H9 (cell line): ENCODE measurements at regions not wholly inside any gene's neighbourhood (a gene's known extent, or its start where the extent isn't known, plus 50 kb on each side); places are given as distances from the start of the nearest gene placed in this dataset.

Experiments
- DNase-seq: peaks from one replicate; pipeline ENCODE4 v3.0.0-alpha.2; 2017
- H2AFZ ChIP-seq: one replicate; pipeline ENCODE4 v1.6.1; 2013; ENCODE audit warnings: mild to moderate bottlenecking, low read length, control low read depth, moderate library complexity
- H2AK5ac ChIP-seq: 2 replicates; pipeline ENCODE4 v1.6.1; 2013; ENCODE audit warnings: low read length, control low read depth, mixed read lengths; ENCODE audit not compliant: insufficient read length
- H2BK120ac ChIP-seq: one replicate; pipeline ENCODE4 v1.6.1; 2013; ENCODE audit warnings: low read depth, mild to moderate bottlenecking, low read length, control low read depth, inconsistent platforms; ENCODE audit not compliant: poor library complexity, severe bottlenecking
- H2BK12ac ChIP-seq: 2 replicates; pipeline ENCODE4 v1.6.1; 2013; ENCODE audit warnings: low read length, control low read depth, mixed read lengths, low read depth; ENCODE audit not compliant: insufficient read length
- H2BK15ac ChIP-seq: 2 replicates; pipeline ENCODE4 v1.6.1; 2013; ENCODE audit warnings: low read depth, low read length, control low read depth
- H2BK20ac ChIP-seq: one replicate; pipeline ENCODE4 v1.6.1; 2013; ENCODE audit warnings: low read depth, mild to moderate bottlenecking, low read length, control low read depth, inconsistent platforms; ENCODE audit not compliant: poor library complexity, severe bottlenecking
- H2BK5ac ChIP-seq: 2 replicates; pipeline ENCODE4 v1.6.1; 2013; ENCODE audit warnings: low read length, control low read depth, mixed read lengths; ENCODE audit not compliant: insufficient read length
- H3K14ac ChIP-seq: 2 replicates; pipeline ENCODE4 v1.6.1; 2013; ENCODE audit warnings: low read length, control low read depth; ENCODE audit not compliant: insufficient read depth
- H3K18ac ChIP-seq: 2 replicates; pipeline ENCODE4 v1.6.1; 2013; ENCODE audit warnings: low read depth, mild to moderate bottlenecking, mixed read lengths, low read length, control low read depth; ENCODE audit not compliant: insufficient read length
- H3K23ac ChIP-seq: 2 replicates; pipeline ENCODE4 v1.6.1; 2013; ENCODE audit warnings: low read length, control low read depth, mixed read lengths, low read depth; ENCODE audit not compliant: insufficient read length
- H3K23me2 ChIP-seq: 2 replicates; pipeline ENCODE4 v1.6.1; 2013; ENCODE audit warnings: low read depth, mild to moderate bottlenecking, mixed read lengths, low read length, control low read depth; ENCODE audit not compliant: insufficient read length, poor library complexity, severe bottlenecking
- H3K27ac ChIP-seq: 2 replicates; pipeline ENCODE4 v1.5.1; 2013; ENCODE audit warnings: low read length, control low read depth, mixed read lengths, low read depth; ENCODE audit not compliant: insufficient read length
- H3K27me3 ChIP-seq: 2 replicates; pipeline ENCODE4 v1.6.1; 2013; ENCODE audit warnings: low read length, control low read depth, inconsistent platforms; ENCODE audit not compliant: insufficient read depth
- H3K4ac ChIP-seq: 2 replicates; pipeline ENCODE4 v1.6.1; 2013; ENCODE audit warnings: low read depth, mild to moderate bottlenecking, control low read depth, inconsistent platforms, low read length, moderate library complexity
- H3K4me1 ChIP-seq: 2 replicates; pipeline ENCODE4 v1.6.1; 2013; ENCODE audit warnings: low read length, control low read depth, inconsistent platforms; ENCODE audit not compliant: insufficient read depth
- H3K4me2 ChIP-seq: 2 replicates; pipeline ENCODE4 v1.6.1; 2013; ENCODE audit warnings: low read length, control low read depth, mixed read lengths; ENCODE audit not compliant: insufficient read length, insufficient read depth
- H3K56ac ChIP-seq: 2 replicates; pipeline ENCODE4 v1.6.1; 2013; ENCODE audit warnings: low read depth, mild to moderate bottlenecking, mixed read lengths, low read length, control low read depth; ENCODE audit not compliant: insufficient read length
- H3K79me1 ChIP-seq: 2 replicates; pipeline ENCODE4 v1.6.1; 2013; ENCODE audit warnings: low read depth, mild to moderate bottlenecking, moderate library complexity, low read length, control low read depth, inconsistent platforms; ENCODE audit not compliant: insufficient read depth, poor library complexity, severe bottlenecking
- H3K79me2 ChIP-seq: 2 replicates; pipeline ENCODE4 v1.6.1; 2013; ENCODE audit warnings: low read length, control low read depth, inconsistent platforms; ENCODE audit not compliant: insufficient read depth
- H3K9ac ChIP-seq: 2 replicates; pipeline ENCODE4 v1.6.1; 2013; ENCODE audit warnings: low read length, control low read depth, mixed read lengths; ENCODE audit not compliant: insufficient read length; ENCODE audit errors: extremely low read depth
- H3K9me3 ChIP-seq: one replicate; pipeline ENCODE4 v1.6.1; 2013; ENCODE audit warnings: low read depth, low read length, inconsistent platforms; ENCODE audit not compliant: control insufficient read depth
- H3T11ph ChIP-seq: one replicate; pipeline ENCODE4 v1.6.1; 2013; ENCODE audit warnings: mild to moderate bottlenecking, low read length, control low read depth, inconsistent platforms
- H4K20me1 ChIP-seq: one replicate; pipeline ENCODE4 v1.6.1; 2013; ENCODE audit not compliant: control insufficient read depth, insufficient read length, insufficient read depth
- H4K5ac ChIP-seq: 2 replicates; pipeline ENCODE4 v1.6.1; 2013; ENCODE audit warnings: low read depth, mild to moderate bottlenecking, mixed read lengths, low read length, control low read depth; ENCODE audit not compliant: insufficient read length
- H4K8ac ChIP-seq: replicated peaks from 2 replicates; pipeline ENCODE4 v1.6.1; 2013; ENCODE audit warnings: low read length, control low read depth, mixed read lengths, low read depth; ENCODE audit not compliant: insufficient read length
- H4K91ac ChIP-seq: 2 replicates; pipeline ENCODE4 v1.6.1; 2013; ENCODE audit warnings: low read depth, mild to moderate bottlenecking, moderate library complexity, mixed read lengths, low read length, control low read depth; ENCODE audit not compliant: insufficient read length
- H3K27ac Mint-ChIP-seq, 3 experiments: 2 replicates in 2 of 3; 3 replicates in 1 of 3; pipeline ENCODE4 v1.8.0; 2020 to 2021; ENCODE audit warnings: mixed read lengths in 3 of 3, mild to moderate bottlenecking in 1 of 3, moderate library complexity in 1 of 3
- H3K27me3 Mint-ChIP-seq: 2 replicates; pipeline ENCODE4 v1.8.0; 2021; ENCODE audit warnings: low read depth, mild to moderate bottlenecking, moderate library complexity, mixed read lengths
- H3K36me3 Mint-ChIP-seq, 3 experiments: 2 replicates in 2 of 3; 3 replicates in 1 of 3; pipeline ENCODE4 v1.8.0; 2020 to 2021; ENCODE audit warnings: low read depth in 3 of 3, mixed read lengths in 3 of 3; ENCODE audit not compliant: insufficient read depth in 1 of 3
- H3K4me1 Mint-ChIP-seq, 2 experiments: 2 replicates each; pipeline ENCODE4 v1.8.0; 2020; ENCODE audit warnings: mixed read lengths in 2 of 2
- H3K4me3 Mint-ChIP-seq, 2 experiments: 2 replicates in 1 of 2; 3 replicates in 1 of 2; pipeline ENCODE4 v1.8.0; 2020 to 2021; ENCODE audit warnings: mild to moderate bottlenecking in 2 of 2, mixed read lengths in 2 of 2, moderate library complexity in 1 of 2
- H3K9me3 Mint-ChIP-seq, 2 experiments: 2 replicates in 1 of 2; 3 replicates in 1 of 2; pipeline ENCODE4 v1.8.0; 2020; ENCODE audit warnings: mild to moderate bottlenecking in 2 of 2, mixed read lengths in 2 of 2, moderate library complexity in 1 of 2
- CTCF ChIP-seq: fragments of 200-600 bp; sonication (generic); conservative IDR thresholded peaks from 3 replicates; pipeline ENCODE4 v1.8.0; 2021; ENCODE audit warnings: antibody characterized with exemption, mild to moderate bottlenecking
- WGBS: extraction: QIAGEN DNeasy Blood & Tissue Kit; methylation state at CpG from one replicate; pipeline ENCODE4 v1.1.7; 2013; ENCODE audit warnings: missing lambda C conversion rate, low lambda C conversion rate, mixed read lengths; ENCODE audit not compliant: insufficient read length; ENCODE audit errors: extremely low coverage; 5-methylcytosine and 5-hydroxymethylcytosine counted together

- H2BK12ac ChIP-seq, result no peak overlapping the region
- no peak overlapping the region for H2AFZ ChIP-seq
- no peak overlapping the region for H3K9ac ChIP-seq
- H3K23me2 ChIP-seq, result no peaks in the 10 kb centered on the region
- WGBS, result no CpG with 5 or more reads among the region's 2 CpGs
- H3K27me3 ChIP-seq, result no peaks in the 10 kb centered on the region
- no peak overlapping the region for H3K56ac ChIP-seq
- no peak overlapping the region for H4K8ac ChIP-seq
- H2BK5ac ChIP-seq, result no peak overlapping the region
- DNase-seq, result no peak
- H3K79me1 ChIP-seq, result no peaks in the 10 kb centered on the region
- 0 out of 4 replicates have a peak, but pooled peaks cover 0 to 3% of the 10 kb centered on the region in 2 experiments for H3K4me1 Mint-ChIP-seq
- no peak overlapping the region for H3K14ac ChIP-seq
- no peak overlapping the region for H3K4ac ChIP-seq
- no peaks in the 10 kb centered on the region for H3K79me2 ChIP-seq
- no peak overlapping the region for H3K18ac ChIP-seq
- H3K9me3 ChIP-seq, result no peaks in the 10 kb centered on the region
- H3K23ac ChIP-seq, result no peak overlapping the region
- H3K4me1 ChIP-seq, result no peaks in the 10 kb centered on the region
- no peak overlapping the region for H2BK20ac ChIP-seq
- H3K27ac Mint-ChIP-seq, result no peak overlapping the region
- H3K4me3 Mint-ChIP-seq, result no peak overlapping the region
- no peak overlapping the region for H4K91ac ChIP-seq
- H4K5ac ChIP-seq, result no peak overlapping the region
- TF ChIP-seq CTCF, result no peak
- no peak overlapping the region for H2BK15ac ChIP-seq
- H4K20me1 ChIP-seq, result no peaks in the 10 kb centered on the region
- no peak overlapping the region for H2BK120ac ChIP-seq
- H3K4me2 ChIP-seq, result no peak overlapping the region
- peaks cover 12 to 17% of the 10 kb centered on the region in 2 experiments; a peak in 4 of 5 replicates for H3K9me3 Mint-ChIP-seq
- no peaks in the 10 kb centered on the region for H3K27me3 Mint-ChIP-seq
- no peak overlapping the region for H3K27ac ChIP-seq
- H3T11ph ChIP-seq, result no peak overlapping the region
- peaks cover 0 to 19% (median 3%) of the 10 kb centered on the region in 3 experiments; a peak in 3 of 7 replicates for H3K36me3 Mint-ChIP-seq
- H2AK5ac ChIP-seq, result no peak overlapping the region
These were observed 931.7 kb downstream of the CENPC start for GRCh38 chr4:66613591-66613990.
